Body of pancreas (tissue), 4 donors: ENCODE measurements at regions not wholly inside any gene's neighbourhood (a gene's known extent, or its start where the extent isn't known, plus 50 kb on each side); places are given as distances from the start of the nearest gene placed in this dataset.

Experiments
- POLR2A ChIP-seq, 3 donors: fragments of 450-650 bp; IDR thresholded peaks; one replicate each; pipeline ENCODE4 v1.6.1; 2016; ENCODE audit warnings: antibody characterized with exemption in 3 of 3, mild to moderate bottlenecking in 2 of 3
- TF ChIP-seq, protein P1 (sequence below), 7 experiments: fragments of 450-650 bp in 4 of 7; fragments of 200-600 bp in 3 of 7; sonication (generic) in 3 of 7; IDR thresholded peaks; one replicate each; pipeline ENCODE4 v1.5.1; 2016 to 2019; ENCODE audit warnings: antibody characterized with exemption in 7 of 7

DNA sequence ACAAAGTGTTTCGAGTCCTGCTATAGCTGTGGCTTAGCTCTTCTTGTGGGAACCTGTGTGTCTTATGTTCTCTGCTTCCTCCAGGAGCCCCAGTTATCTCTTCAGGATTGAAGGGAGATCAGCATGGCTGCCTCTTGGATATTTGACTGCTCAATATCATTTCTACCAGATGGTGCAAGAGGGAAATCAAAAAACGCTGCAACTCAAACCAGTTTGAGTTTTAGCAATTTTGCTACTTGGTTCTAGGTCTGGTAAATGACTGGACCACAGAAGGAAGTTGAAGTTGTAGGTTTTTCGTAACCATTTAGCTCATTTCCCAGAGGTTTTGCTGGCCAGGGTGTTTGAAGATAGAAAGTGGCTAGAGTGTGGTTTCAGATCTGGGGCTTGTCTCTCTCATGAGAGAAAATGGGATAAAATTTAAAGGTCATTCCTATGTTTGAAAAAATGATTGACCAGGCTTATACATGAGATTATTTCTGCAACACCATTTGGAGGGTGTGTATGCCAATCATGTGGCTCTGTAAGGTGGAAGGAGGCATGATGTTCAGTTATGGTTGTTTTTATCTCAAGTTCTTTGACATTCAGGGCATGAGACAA, 210.4 kb downstream of the SPRY1 start:
- TF ChIP-seq POLR2A (IDR thresholded peaks at IDR 0.05), result no peak
- TF ChIP-seq, protein P1, sequence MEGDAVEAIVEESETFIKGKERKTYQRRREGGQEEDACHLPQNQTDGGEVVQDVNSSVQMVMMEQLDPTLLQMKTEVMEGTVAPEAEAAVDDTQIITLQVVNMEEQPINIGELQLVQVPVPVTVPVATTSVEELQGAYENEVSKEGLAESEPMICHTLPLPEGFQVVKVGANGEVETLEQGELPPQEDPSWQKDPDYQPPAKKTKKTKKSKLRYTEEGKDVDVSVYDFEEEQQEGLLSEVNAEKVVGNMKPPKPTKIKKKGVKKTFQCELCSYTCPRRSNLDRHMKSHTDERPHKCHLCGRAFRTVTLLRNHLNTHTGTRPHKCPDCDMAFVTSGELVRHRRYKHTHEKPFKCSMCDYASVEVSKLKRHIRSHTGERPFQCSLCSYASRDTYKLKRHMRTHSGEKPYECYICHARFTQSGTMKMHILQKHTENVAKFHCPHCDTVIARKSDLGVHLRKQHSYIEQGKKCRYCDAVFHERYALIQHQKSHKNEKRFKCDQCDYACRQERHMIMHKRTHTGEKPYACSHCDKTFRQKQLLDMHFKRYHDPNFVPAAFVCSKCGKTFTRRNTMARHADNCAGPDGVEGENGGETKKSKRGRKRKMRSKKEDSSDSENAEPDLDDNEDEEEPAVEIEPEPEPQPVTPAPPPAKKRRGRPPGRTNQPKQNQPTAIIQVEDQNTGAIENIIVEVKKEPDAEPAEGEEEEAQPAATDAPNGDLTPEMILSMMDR (IDR thresholded peaks at IDR 0.05), result no peak
